GM03348 (cell line): ENCODE measurements at regions not wholly inside any gene's neighbourhood (a gene's known extent, or its start where the extent isn't known, plus 50 kb on each side); places are given as distances from the start of the nearest gene placed in this dataset.
A peak's percentile ranks its signal among the peaks of the same experiment; 100 is the strongest.
"Not testable (repeated sequence)": the region's sequence is repeated elsewhere in the genome, so short reads cannot be mapped to it uniquely, and the experiment has no call there.

ENCODE experiments used
- DNase-seq: peaks from one replicate; pipeline ENCODE4 v3.0.0; 2012; ENCODE audit warnings: low spot score

- DNase-seq, result no peak
These were observed 149.1 kb downstream of the NFKBIZ start for GRCh38 chr3:101998256-101998926.

GRCh38 chr3:101999177-101999779, 150.0 kb downstream of the NFKBIZ start:
- DNase-seq, result no peak

GRCh38 chr3:102000620-102001209, 151.4 kb downstream of the NFKBIZ start:
- no peak for DNase-seq

- no peak for DNase-seq
These were observed 152.7 kb downstream of the NFKBIZ start for GRCh38 chr3:102002056-102002455.

GRCh38 chr3:102004561-102004960, 155.2 kb downstream of the NFKBIZ start:
- DNase-seq, result no peak

- DNase-seq, result no peak
These were observed 156.2 kb downstream of the NFKBIZ start for GRCh38 chr3:102005551-102005950.

GRCh38 chr3:102006812-102007485, 157.6 kb downstream of the NFKBIZ start:
- peak; percentile 72 for DNase-seq

GRCh38 chr3:102008436-102008835, 159.1 kb downstream of the NFKBIZ start:
- DNase-seq, result not testable (repeated sequence)

- no peak for DNase-seq
These were observed 167.1 kb downstream of the NFKBIZ start for GRCh38 chr3:102016417-102016816.

- DNase-seq, result no peak
These were observed 168.5 kb downstream of the NFKBIZ start for GRCh38 chr3:102017784-102018183.

GRCh38 chr3:102018551-102018950, 169.2 kb downstream of the NFKBIZ start:
- DNase-seq, result no peak

GRCh38 chr3:102020735-102021134, 171.4 kb downstream of the NFKBIZ start:
- no peak for DNase-seq

- DNase-seq, result no peak
These were observed 175.1 kb downstream of the NFKBIZ start for GRCh38 chr3:102024270-102024904.

GRCh38 chr3:102025606-102026270, 176.4 kb downstream of the NFKBIZ start:
- no peak for DNase-seq

GRCh38 chr3:102026656-102027055, 177.3 kb downstream of the NFKBIZ start:
- DNase-seq, result no peak

- no peak for DNase-seq
These were observed 181.3 kb downstream of the NFKBIZ start for GRCh38 chr3:102030661-102031060.

- no peak for DNase-seq
These were observed 182.5 kb downstream of the NFKBIZ start for GRCh38 chr3:102031834-102032233.

GRCh38 chr3:102032491-102033383, 183.4 kb downstream of the NFKBIZ start:
- no peak for DNase-seq

- DNase-seq, result no peak
These were observed 185.5 kb downstream of the NFKBIZ start for GRCh38 chr3:102034639-102035451.

- no peak for DNase-seq
These were observed 186.7 kb downstream of the NFKBIZ start for GRCh38 chr3:102036017-102036416.
